IPS-NIHi7 (cell line): ENCODE measurements at regions not wholly inside any gene's neighbourhood (a gene's known extent, or its start where the extent isn't known, plus 50 kb on each side); places are given as distances from the start of the nearest gene placed in this dataset.

Source experiments
- DNase-seq: peaks from one replicate; pipeline ENCODE4 v3.0.0; 2012; ENCODE audit warnings: mixed read lengths; ENCODE audit errors: extremely low spot score

DNA sequence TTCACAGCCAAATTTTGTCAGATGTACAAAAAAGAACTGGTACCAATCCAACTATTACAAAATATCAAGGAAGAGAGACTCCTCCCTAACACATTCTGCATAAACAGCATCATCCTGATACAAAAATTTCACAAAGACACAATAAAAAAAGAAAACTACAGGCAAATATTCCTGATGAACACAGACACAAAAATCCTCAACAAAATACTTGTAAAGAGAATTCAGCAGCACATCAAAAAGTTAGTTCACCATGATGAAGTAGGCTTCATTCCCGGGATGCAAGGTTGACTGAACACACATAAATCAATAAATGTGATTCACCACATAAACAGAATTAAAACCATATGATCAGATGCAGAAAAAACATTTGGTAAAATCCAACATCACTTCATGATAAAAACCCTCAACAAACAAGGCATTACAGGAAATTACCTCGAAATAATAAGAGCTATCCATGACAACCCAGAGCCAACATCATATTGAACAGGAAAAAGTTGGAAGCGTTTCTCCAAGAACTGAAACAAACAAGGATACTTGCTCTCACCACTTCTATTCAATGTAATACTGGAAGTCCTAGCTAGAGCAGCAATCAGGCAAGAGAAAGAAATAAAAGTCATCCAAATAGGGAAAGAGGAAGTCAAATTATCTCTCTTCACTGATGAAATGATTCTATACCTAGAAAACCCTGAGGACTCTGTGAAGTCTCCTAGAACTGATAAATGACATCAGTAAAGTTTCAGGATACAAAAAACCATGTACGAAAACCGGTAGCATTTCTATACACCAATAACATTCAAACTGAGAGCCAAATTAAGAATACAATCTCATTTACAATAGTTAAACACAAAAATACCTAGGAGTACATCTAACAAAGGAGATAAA, 223.1 kb downstream of the REEP3 start:
- no peak for DNase-seq

DNA sequence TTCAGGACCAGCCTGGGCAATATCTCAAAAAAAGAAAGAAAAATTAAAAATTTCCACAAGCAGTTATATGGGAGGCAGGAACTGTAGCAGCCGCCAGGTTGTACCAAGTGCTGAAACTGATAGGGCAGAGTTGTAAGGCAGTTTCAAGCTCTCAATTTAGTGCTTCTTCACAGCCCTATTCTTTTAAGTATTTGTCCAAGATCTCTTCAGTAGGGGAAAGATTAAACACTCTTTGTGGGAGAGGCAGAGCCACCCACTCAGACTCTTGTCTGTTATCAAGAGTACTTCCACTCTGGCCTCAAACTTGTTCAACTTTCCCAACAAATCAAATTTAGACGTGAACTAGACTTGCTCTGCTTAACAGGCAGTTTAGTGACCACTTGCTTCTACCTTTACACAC, 228.7 kb downstream of the REEP3 start:
- no peak for DNase-seq

DNA sequence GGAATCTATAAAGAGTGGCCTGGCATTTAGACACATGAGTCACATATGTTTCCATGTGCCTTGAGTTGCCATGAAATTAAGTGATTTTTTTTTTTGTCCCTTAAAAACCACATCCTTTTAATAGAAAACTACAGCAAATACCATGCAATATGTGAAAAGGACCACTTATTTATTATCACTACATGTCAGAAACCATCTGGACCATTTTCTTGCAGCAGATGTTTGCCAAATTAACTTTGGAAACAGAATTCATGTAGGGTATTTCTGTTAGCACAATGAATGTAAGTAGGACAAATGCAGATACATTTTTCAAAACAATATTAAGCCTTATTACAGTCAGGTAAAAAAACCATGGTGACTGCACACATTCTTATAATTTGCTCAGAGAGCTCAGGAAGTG, 230.6 kb downstream of the REEP3 start:
- no peak for DNase-seq

DNA sequence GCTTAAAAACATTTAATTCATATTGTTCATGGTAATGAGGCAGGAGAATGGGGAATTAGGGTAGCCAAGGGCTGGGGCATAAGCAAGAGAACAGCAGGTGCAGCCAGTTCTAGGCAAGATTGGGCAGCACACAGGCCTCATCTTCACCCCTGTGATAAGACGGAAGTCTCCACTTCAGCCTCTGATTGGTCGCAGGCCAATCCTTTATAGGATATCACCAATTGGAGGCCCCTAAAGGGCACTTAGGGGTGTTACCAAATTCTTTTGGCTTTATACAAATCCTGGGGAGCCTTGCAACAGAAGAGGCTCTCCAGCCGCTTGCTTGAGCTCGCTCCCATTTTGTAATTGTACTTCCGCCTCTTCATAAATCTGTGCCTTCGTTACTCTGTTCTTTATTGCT, 231.1 kb downstream of the REEP3 start:
- no peak for DNase-seq

DNA sequence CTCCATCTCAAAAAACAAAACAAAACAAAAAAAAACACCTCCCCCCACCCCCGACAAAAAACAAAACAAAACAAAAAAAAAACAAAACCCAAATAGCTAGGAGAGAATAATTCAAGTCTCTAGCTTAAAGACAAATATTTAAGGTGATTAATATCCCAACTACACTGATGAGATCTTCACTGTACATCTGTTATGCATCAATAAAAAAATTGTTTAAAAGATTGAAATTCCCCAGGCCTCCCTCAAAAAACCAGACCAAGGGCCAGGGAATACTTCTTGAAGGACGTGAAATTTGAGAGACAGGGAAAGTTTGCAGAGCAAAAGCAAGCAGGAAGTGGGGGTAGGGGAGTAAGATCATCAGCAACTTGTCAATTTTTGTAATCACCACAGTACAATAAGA, 232.6 kb downstream of the REEP3 start:
- no peak for DNase-seq

DNA sequence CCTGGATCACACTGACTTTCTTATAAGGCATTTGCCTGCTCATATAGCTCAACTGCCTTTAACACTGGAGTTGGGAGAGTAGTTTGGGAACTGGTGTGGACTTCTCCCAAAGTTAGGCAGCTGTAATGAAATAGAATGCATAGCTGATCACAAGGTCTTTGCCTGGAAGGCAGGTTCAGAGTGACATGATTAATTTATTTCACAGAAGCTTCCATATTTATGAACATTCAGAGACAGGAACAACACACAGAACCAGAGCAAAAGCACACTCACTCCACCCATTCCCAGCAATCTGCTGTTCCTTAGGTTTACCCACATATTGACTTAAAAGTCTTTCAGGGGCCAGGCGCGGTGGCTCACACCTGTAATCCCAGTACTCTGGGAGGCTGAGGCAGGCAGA, 234.2 kb downstream of the REEP3 start:
- no peak for DNase-seq

DNA sequence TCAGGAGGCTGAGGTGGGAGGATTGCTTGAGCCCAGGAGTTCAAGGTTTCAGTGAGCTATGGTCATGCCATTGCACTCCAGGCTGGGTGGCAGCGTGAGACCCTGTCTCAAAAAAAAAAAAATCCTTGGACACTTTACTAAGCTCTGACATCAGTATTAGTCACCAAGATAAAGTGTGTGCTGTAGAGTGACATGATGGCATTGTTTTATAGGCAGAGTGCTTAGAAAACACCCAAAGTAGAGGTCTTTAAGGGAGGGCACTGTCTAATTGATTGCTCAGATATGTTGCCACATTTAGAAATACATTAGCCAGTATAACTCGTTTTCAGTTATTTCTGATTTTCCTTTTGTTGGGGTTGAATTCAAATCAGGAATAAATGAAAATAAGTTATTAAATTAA, 235.9 kb downstream of the REEP3 start:
- DNase-seq: no peak

DNA sequence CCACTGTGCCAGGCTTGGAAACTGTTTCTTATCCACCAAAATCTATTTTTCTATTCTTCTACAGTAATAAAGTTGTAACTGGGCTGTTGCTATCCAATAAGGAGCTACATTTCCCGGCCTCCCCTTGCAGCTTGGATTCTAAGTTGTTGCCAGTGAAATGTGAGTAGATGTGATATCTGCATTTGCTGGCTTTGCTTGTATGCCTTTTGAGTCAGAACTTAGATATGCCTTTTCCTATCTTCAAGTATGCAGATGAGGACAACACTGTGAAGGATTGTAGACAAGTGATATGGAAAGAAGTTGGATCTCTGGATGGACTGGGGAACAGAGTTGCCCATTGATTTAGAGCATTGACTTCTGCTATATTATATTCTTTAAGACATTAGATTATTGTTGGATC, 236.9 kb downstream of the REEP3 start:
- no peak for DNase-seq

DNA sequence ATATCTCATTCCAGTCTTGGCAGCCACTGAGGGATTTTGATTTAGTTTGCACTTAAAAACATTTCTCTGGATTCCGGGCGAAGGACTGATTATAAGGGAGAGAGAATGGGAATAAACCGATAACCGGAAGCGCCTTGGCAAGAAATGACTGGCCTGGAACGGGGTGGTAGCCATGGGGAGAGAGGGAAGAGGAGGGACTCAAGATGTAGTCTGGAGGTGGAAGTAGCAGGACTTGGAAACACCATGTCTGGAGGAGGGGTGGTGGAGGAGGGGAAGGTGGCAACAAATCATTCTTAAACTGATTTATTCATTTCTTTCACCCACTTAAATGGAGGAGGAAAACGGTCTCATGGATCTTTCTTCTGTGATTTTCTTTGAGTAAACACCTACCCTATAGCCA, 238.1 kb downstream of the REEP3 start:
- DNase-seq: no peak

DNA sequence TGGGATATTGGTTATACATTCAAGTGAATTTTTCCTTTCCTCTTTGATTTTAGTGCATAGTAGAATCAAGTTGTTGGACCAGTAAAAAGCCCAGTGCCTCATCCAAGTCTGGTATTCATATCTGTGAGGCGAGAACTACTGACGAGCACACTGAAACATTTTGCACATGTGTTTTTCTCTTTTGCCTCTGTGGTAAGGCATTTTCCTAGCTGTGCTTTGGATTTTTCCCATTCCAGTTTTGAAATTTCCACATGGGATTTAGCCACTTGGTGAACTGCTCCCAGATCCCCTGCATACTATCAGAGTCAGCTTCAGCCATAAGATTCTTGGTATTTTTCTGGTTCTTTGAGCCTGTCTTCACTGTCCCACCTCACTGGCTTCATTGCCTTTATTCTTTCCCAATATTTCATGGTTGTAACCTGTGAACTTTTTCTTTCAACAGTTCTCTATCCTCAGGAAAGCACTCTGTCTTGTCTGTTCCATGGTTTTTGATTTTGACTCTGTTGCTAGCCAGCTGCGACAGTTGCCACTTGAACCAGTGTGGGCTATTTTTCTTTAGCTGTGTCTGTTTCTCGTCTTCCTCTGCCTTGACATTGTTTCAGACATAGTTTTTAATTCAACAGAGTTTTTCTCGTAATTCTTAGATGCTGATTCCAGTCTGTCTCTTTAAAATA, 239.0 kb downstream of the REEP3 start:
- no peak for DNase-seq

DNA sequence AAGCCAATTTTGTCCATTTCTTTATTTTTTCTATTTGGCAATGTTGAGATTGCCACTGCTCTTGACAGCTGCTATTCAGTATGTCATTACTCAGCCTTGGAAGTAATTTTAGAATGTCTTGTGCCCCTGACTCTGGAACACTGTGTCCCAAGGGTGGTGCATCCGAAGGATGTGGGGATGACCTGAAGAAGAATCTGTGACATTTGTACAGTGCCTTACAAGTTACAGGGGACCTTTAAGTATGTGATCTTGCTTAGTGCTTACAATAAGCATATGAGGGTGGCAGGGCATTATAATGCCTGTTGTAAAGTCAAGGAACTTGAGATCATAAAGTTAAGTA, 239.5 kb downstream of the REEP3 start:
- no peak for DNase-seq

DNA sequence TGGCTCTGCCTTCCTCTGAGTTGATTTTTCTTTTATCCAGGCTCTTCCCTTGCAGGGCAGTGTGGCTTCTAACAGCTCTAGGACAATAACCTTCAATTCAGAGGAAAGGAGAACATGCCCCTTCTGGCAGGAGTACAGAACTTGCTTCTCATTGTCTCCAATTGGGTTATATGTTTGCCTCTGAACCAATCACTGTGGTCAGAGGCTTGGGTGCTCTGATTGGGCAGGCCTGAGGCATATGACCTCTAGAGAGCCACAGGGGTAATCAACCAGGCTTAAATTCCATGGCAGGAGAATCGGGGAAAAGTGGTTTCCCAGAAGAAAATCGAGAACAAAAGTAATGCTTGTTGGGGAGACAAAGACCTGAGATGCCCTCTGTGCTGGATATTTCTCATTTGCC, 240.0 kb downstream of the REEP3 start:
- no peak for DNase-seq

DNA sequence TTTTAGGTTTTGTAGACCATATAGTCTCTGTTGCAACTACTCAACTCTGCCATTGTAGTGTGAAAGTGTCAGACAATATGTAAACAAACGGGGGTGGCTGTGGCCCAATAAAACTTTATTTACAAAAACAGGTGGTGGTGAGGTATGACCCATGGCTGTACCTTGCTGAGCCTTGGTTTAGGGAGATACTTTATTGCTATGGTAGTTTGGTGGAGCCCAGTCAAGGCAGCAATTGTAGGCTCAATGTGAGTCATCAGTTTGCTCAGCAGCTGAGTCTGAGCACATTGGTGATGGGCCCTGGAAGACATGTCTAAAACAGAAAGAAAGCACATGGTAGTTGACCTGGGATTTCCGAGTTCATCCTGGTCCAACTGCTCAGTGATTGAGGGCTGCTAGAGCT, 242.5 kb downstream of the REEP3 start:
- no peak for DNase-seq

DNA sequence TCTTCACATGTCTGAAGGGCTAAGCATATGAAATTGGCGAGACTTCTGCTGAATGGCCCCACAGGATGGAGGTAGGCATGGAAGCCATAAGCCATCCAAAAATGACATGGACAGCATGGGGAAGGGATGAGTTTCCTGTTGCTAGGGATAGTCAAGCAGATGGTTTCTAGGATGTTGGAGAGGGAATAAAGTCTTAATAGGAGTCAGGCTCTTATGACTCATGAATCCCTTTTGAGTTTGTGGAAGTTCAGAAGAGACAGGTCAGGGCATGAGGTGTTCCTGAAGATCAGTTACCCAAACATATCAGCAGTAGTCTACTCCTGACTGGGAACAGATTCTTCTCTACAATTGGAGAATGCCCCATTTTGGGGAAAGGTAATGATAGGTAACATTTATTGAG, 243.9 kb downstream of the REEP3 start:
- no peak for DNase-seq

DNA sequence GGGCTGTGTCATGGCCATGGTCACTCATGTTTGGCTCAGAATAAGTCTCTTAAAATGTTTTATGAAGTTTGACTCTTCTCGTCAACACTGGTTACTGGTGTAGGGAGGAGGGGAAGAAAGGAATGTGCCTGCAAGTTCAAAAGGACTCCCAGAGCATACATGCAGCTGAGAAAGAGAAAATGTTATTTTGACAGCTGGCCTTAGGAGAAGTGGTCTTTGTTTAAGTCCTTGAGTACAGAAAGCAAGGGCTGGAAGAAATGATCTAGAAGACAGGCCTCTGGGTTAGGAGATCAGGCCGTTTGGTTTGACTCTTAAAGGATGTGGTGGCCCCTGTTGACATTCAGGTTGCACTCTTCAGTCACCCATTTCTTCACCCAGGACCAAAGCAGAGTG, 245.5 kb downstream of the REEP3 start:
- no peak for DNase-seq

DNA sequence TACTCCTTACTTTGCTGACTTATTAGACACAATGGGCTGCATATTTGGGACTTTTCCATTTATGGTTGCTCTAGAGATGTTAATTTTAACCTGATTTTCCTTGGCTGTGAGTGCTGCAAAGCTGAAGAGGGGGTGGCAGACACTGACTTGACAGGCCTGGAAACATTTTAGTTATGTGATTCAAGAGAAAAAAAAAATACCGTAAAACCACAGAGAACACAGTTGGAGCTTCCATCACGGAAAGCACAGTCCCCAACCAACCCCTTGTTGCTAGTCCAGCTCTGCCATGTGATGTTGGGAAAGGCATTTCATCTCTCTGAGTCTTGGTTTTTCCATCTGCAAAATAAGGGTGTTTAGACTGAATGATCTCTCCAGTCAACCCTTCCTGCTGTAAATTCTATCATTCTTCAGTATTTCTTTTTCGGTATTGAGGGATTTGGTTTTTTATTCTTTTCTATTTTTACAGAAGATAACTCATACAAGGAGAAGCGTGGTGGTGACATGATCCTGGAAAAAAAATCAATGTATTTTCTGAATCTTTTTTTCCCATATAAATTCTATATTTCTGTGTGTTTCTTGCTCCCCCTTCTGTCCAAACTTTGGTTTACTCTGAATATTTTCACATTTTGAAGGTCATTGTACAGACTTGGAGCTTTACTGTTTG, 246.1 kb downstream of the REEP3 start:
- DNase-seq: no peak

DNA sequence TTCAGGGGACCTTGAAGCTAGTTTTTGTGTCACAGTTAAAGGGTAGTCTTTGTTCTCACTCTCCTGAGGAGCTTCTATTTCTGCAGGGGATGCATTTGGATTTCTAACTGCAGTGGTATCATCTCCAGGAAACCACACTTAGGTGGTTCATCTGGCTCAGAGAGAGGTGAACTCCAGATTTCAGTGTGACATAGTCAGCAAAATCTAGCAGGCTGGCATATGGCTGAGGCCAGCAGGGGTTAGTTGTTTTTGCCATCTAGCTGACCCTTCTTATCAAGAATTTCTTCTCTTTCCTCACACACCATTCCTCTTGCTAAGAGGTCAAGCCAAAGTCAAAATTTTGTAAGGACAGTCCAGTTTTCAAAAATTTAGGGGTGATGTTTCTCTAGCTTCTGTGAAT, 248.2 kb downstream of the REEP3 start:
- DNase-seq: no peak

DNA sequence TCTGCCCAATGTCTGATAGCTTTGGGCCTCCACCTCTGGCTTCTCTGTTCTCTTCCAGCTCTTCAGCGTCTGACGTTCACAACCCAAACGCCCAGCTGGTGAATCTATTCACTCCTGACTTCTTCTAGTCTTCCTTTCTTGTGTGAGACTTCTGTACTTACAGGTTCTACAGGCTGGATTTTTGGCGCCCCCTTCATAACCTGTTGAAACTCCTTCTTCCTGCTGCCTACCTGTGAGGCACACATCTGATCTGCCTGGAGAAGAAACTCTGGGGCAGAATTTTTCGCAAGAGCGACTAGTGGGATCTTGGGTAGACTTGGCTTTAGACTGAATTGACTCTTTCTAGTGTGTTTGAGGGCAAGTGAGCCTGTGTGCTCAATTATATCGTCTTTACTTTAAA, 249.3 kb downstream of the REEP3 start:
- DNase-seq: no peak

DNA sequence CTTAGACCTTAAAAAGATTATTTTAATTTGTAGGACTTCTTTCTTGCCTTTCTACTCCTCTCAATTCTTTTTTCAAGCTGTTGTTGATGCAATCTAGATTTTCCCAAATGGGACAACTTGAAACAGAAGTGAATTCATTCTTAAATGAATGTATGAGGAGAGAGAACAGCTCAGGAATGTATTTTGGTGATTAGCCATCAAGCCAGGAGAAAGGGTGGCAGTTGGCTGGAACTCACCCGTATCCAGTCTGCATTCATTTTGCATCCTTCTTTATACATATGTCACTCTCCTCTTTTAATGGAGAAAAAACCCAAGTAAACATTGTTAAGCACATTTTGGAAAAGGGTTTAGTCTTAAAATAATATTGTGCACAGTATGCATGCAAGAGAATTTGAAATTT, 251.3 kb downstream of the REEP3 start:
- DNase-seq: no peak

DNA sequence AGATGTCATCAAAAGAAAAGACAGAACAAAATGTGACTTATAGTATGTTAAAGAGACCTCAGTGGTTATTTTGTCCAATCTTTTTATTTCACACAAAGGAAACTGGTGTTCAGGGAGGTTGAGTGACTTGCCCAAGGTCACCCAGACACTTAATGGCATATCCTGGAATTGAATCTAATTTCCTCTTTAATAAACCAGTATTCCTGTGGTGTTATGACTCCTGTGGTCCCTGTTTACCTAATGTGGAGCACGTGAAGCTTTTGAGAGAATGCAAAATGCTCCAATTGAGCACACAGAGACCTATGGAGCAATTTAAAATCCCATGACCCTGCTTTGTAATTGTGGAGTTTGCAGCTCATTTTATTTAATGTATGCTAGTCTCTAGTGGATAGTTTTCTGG, 251.9 kb downstream of the REEP3 start:
- DNase-seq: no peak

DNA sequence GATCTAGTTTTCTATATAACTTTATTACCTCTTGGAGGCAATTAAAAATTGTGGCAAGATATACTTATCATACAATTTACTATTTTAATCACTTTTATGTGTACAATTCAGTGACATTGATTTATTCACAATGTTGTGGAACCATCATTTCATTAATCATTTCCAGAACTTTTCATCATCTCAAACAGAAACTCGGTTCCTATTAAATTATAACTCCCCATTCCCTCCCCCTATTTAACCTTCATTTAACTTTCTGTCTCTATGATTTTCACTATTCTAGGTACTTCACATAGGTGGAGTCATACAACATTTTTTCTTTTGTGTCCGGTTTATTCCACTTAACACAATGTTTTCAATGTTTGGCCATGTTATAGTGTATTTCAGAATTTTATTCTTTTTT, 252.8 kb downstream of the REEP3 start:
- DNase-seq: no peak

DNA sequence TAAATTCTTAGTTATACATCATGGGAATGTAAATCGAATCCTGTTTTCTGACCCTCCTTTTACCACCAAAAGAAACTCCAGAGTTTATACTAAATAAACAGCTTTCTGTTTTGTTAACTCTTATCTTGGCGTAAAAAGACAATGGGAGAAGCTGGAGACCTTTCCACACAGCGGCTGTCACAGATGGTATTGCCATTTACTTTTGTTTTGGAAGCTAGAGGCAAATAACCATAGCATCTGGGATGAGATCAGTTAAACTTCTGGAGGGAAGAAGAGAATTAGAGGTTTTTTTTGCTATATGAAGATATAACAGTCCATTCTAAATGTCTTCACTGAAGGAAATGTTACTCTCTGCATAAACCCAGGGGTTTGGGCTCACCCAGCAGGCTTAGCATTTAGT, 258.9 kb downstream of the REEP3 start:
- DNase-seq: no peak

DNA sequence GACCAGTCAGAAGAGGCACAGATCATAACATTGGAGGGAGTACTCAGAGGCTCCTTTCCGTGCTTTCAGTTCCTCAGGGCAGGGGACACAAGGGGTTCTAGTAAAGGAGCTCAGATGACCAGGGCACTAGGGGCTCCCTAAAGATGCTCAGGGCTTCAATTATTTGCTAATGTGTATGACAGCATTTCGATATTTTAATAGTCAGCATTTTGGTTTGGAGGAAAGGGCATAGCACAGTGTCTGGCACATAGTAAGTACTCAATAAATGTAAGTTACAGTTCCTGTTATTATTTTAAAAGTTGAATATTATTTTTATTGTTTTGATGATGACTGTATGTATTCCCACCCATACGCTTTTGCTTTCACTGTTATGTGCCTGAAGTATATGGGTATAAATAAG, 260.0 kb downstream of the REEP3 start:
- DNase-seq: no peak
